ENCODE measurements at regions not wholly inside any gene's neighbourhood (a gene's known extent, or its start where the extent isn't known, plus 50 kb on each side); places are given as distances from the start of the nearest gene placed in this dataset.

DNA sequence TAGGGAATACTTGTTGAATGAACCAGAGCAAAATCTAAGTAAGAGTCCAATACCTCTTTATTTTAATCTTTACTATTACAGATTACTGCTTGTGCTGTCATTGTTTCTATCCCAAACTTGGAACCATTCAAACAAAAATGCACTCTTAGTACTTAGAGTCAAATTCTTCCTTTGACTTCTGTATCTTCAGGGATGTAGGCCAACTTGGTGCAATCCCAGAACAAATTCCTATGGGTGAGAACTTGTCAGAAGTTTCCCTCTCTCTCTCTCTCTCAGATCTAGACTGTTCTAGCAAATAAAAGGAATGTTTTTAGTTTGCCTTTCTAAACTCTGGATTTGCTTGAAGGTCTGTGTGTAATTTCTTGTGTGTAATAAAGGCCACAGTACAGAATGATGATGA lies 329.0 kb upstream of the TMTC4 start:
- Histone ChIP-seq H3K27me3 (replicated peaks; ENCODE audit: insufficient read depth) (no peaks in the 10 kb centered on the region), H3K36me3 (no peaks in the 10 kb centered on the region), H3K4me1 (ENCODE audit: control insufficient read depth in 1 of 2, low read depth in 2 of 2) (no peaks in the 10 kb centered on the region), H3K27ac (no peak overlapping the region), H3K4me3 (no peak overlapping the region), H3K9me3 (no peaks in the 10 kb centered on the region)
- no peak for ATAC-seq (ENCODE audit: insufficient number of reproducible peaks, low FRiP score, low read depth)
- DNase-seq (ENCODE audit: low spot score), result no peak
- no peak for TF ChIP-seq CTCF (IDR thresholded peaks at IDR 0.05)

DNA sequence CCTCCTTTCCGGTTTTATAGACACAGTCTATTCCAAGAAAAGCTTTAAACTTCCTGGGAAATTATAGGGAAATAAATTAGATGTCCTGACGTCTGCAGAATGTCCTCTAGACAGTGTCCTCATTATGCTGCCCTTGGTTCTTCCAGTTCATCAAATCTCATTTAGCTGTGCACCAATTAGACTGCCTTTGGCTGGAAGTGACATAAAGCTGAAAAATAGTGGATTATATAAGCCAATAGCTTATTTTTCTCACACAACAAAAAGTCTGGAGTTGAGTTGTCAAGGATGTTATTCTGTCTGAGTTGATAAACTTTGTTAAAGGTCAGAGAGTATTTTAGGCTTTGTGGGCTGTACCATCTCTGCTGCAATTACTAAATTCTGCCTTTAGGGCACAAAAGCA lies 314.8 kb upstream of the TMTC4 start:
- ATAC-seq (ENCODE audit: insufficient number of reproducible peaks, low FRiP score, low read depth), result no peak
- Histone ChIP-seq H3K4me1 (ENCODE audit: control insufficient read depth in 1 of 2, low read depth in 2 of 2) (no peaks in the 10 kb centered on the region), H3K27me3 (replicated peaks; ENCODE audit: insufficient read depth) (no peaks in the 10 kb centered on the region), H3K36me3 (no peaks in the 10 kb centered on the region), H3K9me3 (peaks cover 4% of the 10 kb centered on the region), H3K4me3 (no peak overlapping the region), H3K27ac (no peak overlapping the region)
- no peak for TF ChIP-seq CTCF (IDR thresholded peaks at IDR 0.05)
- no peak for DNase-seq (ENCODE audit: low spot score)

- no peak overlapping the region for H3K27ac ChIP-seq
- H3K4me3 ChIP-seq, result no peak overlapping the region
- no peak for ATAC-seq (ENCODE audit: insufficient number of reproducible peaks, low FRiP score, low read depth)
- no peaks in the 10 kb centered on the region for H3K4me1 ChIP-seq (ENCODE audit: control insufficient read depth in 1 of 2, low read depth in 2 of 2)
- TF ChIP-seq CTCF (IDR thresholded peaks at IDR 0.05), result no peak
- H3K27me3 ChIP-seq (replicated peaks; ENCODE audit: insufficient read depth), result no peaks in the 10 kb centered on the region
- no peak for DNase-seq (ENCODE audit: low spot score)
- H3K9me3 ChIP-seq, result peaks cover 4% of the 10 kb centered on the region
- H3K36me3 ChIP-seq, result no peaks in the 10 kb centered on the region
These were observed 314.3 kb upstream of the TMTC4 start for GRCh38 chr13:100988921-100989320.

- ATAC-seq (ENCODE audit: insufficient number of reproducible peaks, low FRiP score, low read depth), result no peak
- no peak for TF ChIP-seq CTCF (IDR thresholded peaks at IDR 0.05)
- Histone ChIP-seq H3K36me3 (no peaks in the 10 kb centered on the region), H3K9me3 (peaks cover 4% of the 10 kb centered on the region), H3K4me3 (no peak overlapping the region), H3K27ac (no peak overlapping the region), H3K27me3 (replicated peaks; ENCODE audit: insufficient read depth) (no peaks in the 10 kb centered on the region), H3K4me1 (ENCODE audit: control insufficient read depth in 1 of 2, low read depth in 2 of 2) (no peaks in the 10 kb centered on the region)
- no peak for DNase-seq (ENCODE audit: low spot score)
These were observed 313.4 kb upstream of the TMTC4 start for GRCh38 chr13:100987948-100988347.

DNA sequence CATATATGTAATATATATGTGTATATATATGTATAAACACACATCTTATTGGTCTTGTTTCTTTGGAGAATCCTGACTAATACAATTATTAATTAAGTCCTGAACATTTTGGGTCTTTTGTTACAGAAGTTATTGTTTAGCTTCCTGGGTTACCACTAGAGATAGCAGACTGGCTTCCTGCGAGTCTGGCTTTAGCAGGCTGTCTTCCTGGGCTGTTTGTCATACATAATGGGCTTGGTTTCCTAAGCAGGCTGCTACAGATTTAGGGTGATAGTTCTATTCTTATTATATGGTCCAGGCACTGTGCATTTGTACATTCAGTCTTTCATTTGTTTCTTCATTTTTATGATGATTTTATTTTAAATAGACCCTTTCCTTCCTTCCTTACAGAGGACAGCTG lies 312.0 kb upstream of the TMTC4 start:
- no peak for TF ChIP-seq CTCF (IDR thresholded peaks at IDR 0.05)
- H3K4me3 ChIP-seq, result no peak overlapping the region

More for the DNA sequence above, 312.0 kb upstream of the TMTC4 start:
- Histone ChIP-seq H3K9me3 (peaks cover 3% of the 10 kb centered on the region), H3K36me3 (no peaks in the 10 kb centered on the region), H3K27ac (no peak overlapping the region), H3K4me1 (ENCODE audit: control insufficient read depth in 1 of 2, low read depth in 2 of 2) (no peaks in the 10 kb centered on the region), H3K27me3 (replicated peaks; ENCODE audit: insufficient read depth) (no peaks in the 10 kb centered on the region)
- DNase-seq (ENCODE audit: low spot score) (no peak), ATAC-seq (ENCODE audit: insufficient number of reproducible peaks, low FRiP score, low read depth) (no peak)

All from thoracic aorta (tissue), 2 donors.